K562 (cell line): ENCODE measurements at regions not wholly inside any gene's neighbourhood (a gene's known extent, or its start where the extent isn't known, plus 50 kb on each side); places are given as distances from the start of the nearest gene placed in this dataset.

ENCODE experiments used
- ATAC-seq: fragments of 200-7000 bp; cut with Tn5 transposase; 3 replicates; pipeline ENCODE4 v1.9.1; 2020; ENCODE audit warnings: moderate library complexity
- BruUV-seq: library from RNA; stranded (reverse); fragments of 400-500 nt; replicated peaks from 2 replicates; lab custom pipeline; 2021; lab: Mats Ljungman, UMichigan
- CTCF ChIA-PET: fragments of 300-600 bp; formaldehyde crosslinking; extraction: SDS; loops from one replicate; lab custom pipeline; 2021; ENCODE audit warnings: low intra/inter-chr PET ratio; lab: Yijun Ruan, JAX
- POLR2A ChIA-PET: fragments of 300-600, 350-650 bp; sonication (Branson Sonifier 250); formaldehyde crosslinking; extraction: SDS; loops from one replicate; lab custom pipeline; 2021; ENCODE audit warnings: antibody characterized with exemption, inconsistent platforms; lab: Yijun Ruan, JAX
- DNase-seq, 4 experiments: peaks; one replicate each; pipeline versions ENCODE4 v3.0.0 to v3.0.0-alpha.2; 2011 to 2018; ENCODE audit warnings: low spot score in 3 of 4, mixed read lengths in 3 of 4; ENCODE audit errors: extremely low read depth in 1 of 4
- FAIRE-seq: peaks from 2 replicates; lab custom pipeline; 2011; peaks lifted over from hg19 to GRCh38; lab: Jason Lieb, UNC
- H2AFZ ChIP-seq: 2 replicates; pipeline ENCODE4 v1.6.0; 2011; ENCODE audit warnings: low read depth, low read length, control low read depth, inconsistent platforms
- H3K27ac ChIP-seq: fragments of 200-600 bp; 3 replicates; pipeline ENCODE4 v1.8.0; 2011; ENCODE audit warnings: low read depth, mild to moderate bottlenecking, control low read depth, inconsistent platforms, low read length, moderate library complexity, mixed read lengths; ENCODE audit errors: extremely low read depth
- H3K27me3 ChIP-seq, 2 experiments: fragments of 300-600 bp in 1 of 2; 2 replicates in 1 of 2; 3 replicates in 1 of 2; pipeline versions ENCODE4 v1.6.0 to v1.8.0; 2011; ENCODE audit warnings: inconsistent platforms in 2 of 2, low read length in 2 of 2, mild to moderate bottlenecking in 1 of 2, mixed read lengths in 1 of 2, moderate library complexity in 1 of 2; ENCODE audit not compliant: control insufficient read depth in 2 of 2, insufficient read depth in 2 of 2
- H3K36me3 ChIP-seq: fragments of 300-600 bp; 3 replicates; pipeline ENCODE4 v1.8.0; 2011; ENCODE audit warnings: mild to moderate bottlenecking, low read length, inconsistent platforms; ENCODE audit not compliant: control insufficient read depth, insufficient read depth
- H3K4me1 ChIP-seq, 2 experiments: fragments of 200-600 bp in 1 of 2; replicated peaks in 1 of 2; 2 replicates in 1 of 2; 3 replicates in 1 of 2; pipeline versions ENCODE4 v1.5.1 to v1.8.0; 2011; ENCODE audit warnings: inconsistent platforms in 2 of 2, low read length in 2 of 2, mild to moderate bottlenecking in 1 of 2, mixed read lengths in 1 of 2, moderate library complexity in 1 of 2; ENCODE audit not compliant: control insufficient read depth in 2 of 2, insufficient read depth in 2 of 2
- H3K4me2 ChIP-seq: 2 replicates; pipeline ENCODE4 v1.6.1; 2011; ENCODE audit warnings: low read length, control low read depth, inconsistent platforms, mixed read lengths; ENCODE audit not compliant: insufficient read depth
- H3K4me3 ChIP-seq: fragments of 200-600 bp; sonication (generic), shearing (Covaris generic); 2 replicates; pipeline ENCODE4 v1.5.1; 2016; ENCODE audit warnings: control low read depth, inconsistent platforms
- H3K79me2 ChIP-seq: fragments of 200-600 bp; 3 replicates; pipeline ENCODE4 v1.8.0; 2011; ENCODE audit warnings: low read length, inconsistent platforms; ENCODE audit not compliant: control insufficient read depth, insufficient read depth
- H3K9ac ChIP-seq, 2 experiments: 2 replicates each; pipeline versions ENCODE4 v1.6.0 to v1.6.1; 2011; ENCODE audit warnings: low read depth in 2 of 2, low read length in 2 of 2, control low read depth in 1 of 2, inconsistent platforms in 1 of 2, mild to moderate bottlenecking in 1 of 2, mixed read lengths in 1 of 2; ENCODE audit not compliant: insufficient read depth in 1 of 2
- H3K9me1 ChIP-seq: one replicate; pipeline ENCODE4 v1.6.0; 2011; ENCODE audit warnings: inconsistent platforms, mild to moderate bottlenecking, low read length, moderate library complexity; ENCODE audit not compliant: control insufficient read depth, insufficient read depth
- H3K9me3 ChIP-seq: replicated peaks from 2 replicates; pipeline ENCODE4 v1.5.1; 2011; ENCODE audit warnings: low read depth, low read length, inconsistent platforms; ENCODE audit not compliant: control insufficient read depth, insufficient read depth
- H4K20me1 ChIP-seq: replicated peaks from 2 replicates; pipeline ENCODE4 v1.6.1; 2011; ENCODE audit warnings: low read length, inconsistent platforms, mixed read lengths; ENCODE audit not compliant: control insufficient read depth, insufficient read depth
- CSDE1 ChIP-seq, 2 experiments: fragments of 450-650 bp; IDR thresholded peaks; 2 replicates each; pipeline ENCODE4 v1.6.1; 2016; ENCODE audit warnings: mild to moderate bottlenecking in 1 of 2
- ELF2 ChIP-seq: fragments of 250-450 bp; sonication (Bioruptor Pico); IDR thresholded peaks from 2 replicates; pipeline ENCODE4 v1.5.0; 2021; ENCODE audit warnings: mild to moderate bottlenecking
- FOXJ3 ChIP-seq: sonication (generic); formaldehyde crosslinking; IDR thresholded peaks from 2 replicates; pipeline ENCODE4 v1.4.0; 2020; ENCODE audit warnings: mild to moderate bottlenecking, missing genetic modification reagents
- MYNN ChIP-seq, 2 experiments: sonication (generic); formaldehyde crosslinking in 1 of 2; IDR thresholded peaks; 2 replicates each; pipeline versions ENCODE4 v1.5.0 to v1.6.1; 2016 to 2020; ENCODE audit warnings: antibody characterized with exemption in 1 of 2, missing genetic modification reagents in 1 of 2
- SUPT5H ChIP-seq: fragments of 450-650 bp; IDR thresholded peaks from 2 replicates; pipeline ENCODE4 v1.6.1; 2016
- TRIM28 ChIP-seq: fragments of 450-650 bp; IDR thresholded peaks from 2 replicates; pipeline ENCODE4 v1.6.1; 2017
- XRCC4 ChIP-seq: IDR thresholded peaks from one replicate; pipeline ENCODE4 v1.6.1; 2011; ENCODE audit not compliant: insufficient read depth, insufficient read length; ENCODE audit errors: extremely low read depth
- ZNF133 ChIP-seq: fragments of 250-450 bp; sonication (Bioruptor Pico); IDR thresholded peaks from 2 replicates; pipeline ENCODE4 v1.4.0; 2020; ENCODE audit warnings: mild to moderate bottlenecking
- ZNF589 ChIP-seq: fragments of 200-800 bp; sonication (Bioruptor generic); IDR thresholded peaks from 2 replicates; pipeline ENCODE4 v1.6.1; 2016; ENCODE audit warnings: low read depth, missing genetic modification characterization, missing compliant biosample characterization
- ZNF717 ChIP-seq: fragments of 250-450 bp; sonication (Bioruptor Pico); IDR thresholded peaks from 2 replicates; pipeline ENCODE4 v1.5.0; 2021
- WGBS: fragments of 100-300 bp; shearing (Covaris generic); methylation state at CpG from one replicate; pipeline ENCODE4 v1.1.6; 2016; ENCODE audit warnings: low coverage, mixed read lengths; ENCODE audit not compliant: insufficient coverage; ENCODE audit errors: missing lambda C conversion rate; 5-methylcytosine and 5-hydroxymethylcytosine counted together
- in situ Hi-C: fragments of 300-500 bp; cut with MboI; formaldehyde crosslinking; loops from 4 replicates; pipeline ENCODE4 v1.15.0; 2018; ENCODE audit warnings: inconsistent platforms, mixed read lengths
- intact Hi-C: fragments of 100-400 bp; cut with micrococcal nuclease; formaldehyde crosslinking; loops from 2 replicates; pipeline ENCODE4 v1.14.2; 2022
- TF ChIP-seq, protein P1 (sequence below), 3 experiments: fragments of 200-800 bp in 1 of 3; fragments of 250-450 bp in 1 of 3; fragments of 450-650 bp in 1 of 3; sonication (Bioruptor Pico) in 1 of 3; sonication (Bioruptor generic) in 1 of 3; formaldehyde crosslinking in 1 of 3; IDR thresholded peaks; 2 replicates each; pipeline versions ENCODE4 v1.6.1 to v1.8.0; 2016 to 2022; ENCODE audit warnings: mild to moderate bottlenecking in 2 of 3, missing genetic modification characterization in 2 of 3, missing compliant biosample characterization in 1 of 3, moderate library complexity in 1 of 3
- TF ChIP-seq, protein P2 (sequence below): fragments of 250-450 bp; sonication (Bioruptor Pico); IDR thresholded peaks from 2 replicates; pipeline ENCODE4 v1.5.0; 2021; ENCODE audit warnings: mild to moderate bottlenecking, moderate library complexity
- TF ChIP-seq, protein P3 (sequence below): fragments of 450-650 bp; IDR thresholded peaks from 2 replicates; pipeline ENCODE4 v1.6.1; 2017; ENCODE audit warnings: antibody characterized with exemption, mild to moderate bottlenecking

DNA sequence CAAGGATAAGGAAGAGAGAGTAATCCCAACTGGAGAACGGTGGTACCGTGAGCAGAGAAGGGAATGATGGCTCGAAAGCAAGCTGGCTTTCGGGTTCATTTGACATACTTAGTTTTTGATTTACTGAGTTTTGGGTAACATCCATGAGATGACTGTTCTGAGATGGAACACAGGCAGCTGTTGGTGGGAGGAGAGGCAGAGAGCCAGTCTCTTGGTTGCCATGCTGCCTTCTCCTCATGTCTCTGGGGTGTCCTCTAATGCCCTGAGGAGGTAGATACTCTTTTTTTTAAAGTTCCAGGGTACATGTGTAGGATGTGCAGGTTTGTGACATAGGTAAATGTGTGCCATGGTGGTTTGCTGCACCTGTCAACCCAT lies 76.4 kb upstream of the NRP1 start:
- FAIRE-seq (no peak), ATAC-seq (no peak), DNase-seq (no peak)
- no peaks in the 10 kb centered on the region for H3K27me3 ChIP-seq
- no peaks in the 10 kb centered on the region for H3K9me1 ChIP-seq
- H3K27ac ChIP-seq, result no peak overlapping the region
- no peak overlapping the region for H3K4me3 ChIP-seq
- intact Hi-C loops, result no loop called here
- POLR2A ChIA-PET, result interaction anchor here (0.6 kb wide), 1 partner anchor 39 kb away, joined by 3 read pairs; no protein-coding TSS in a partner anchor
- no peaks in the 10 kb centered on the region for H4K20me1 ChIP-seq
- WGBS, result 0% methylated on average over 4 of the region's 4 CpGs
- H3K36me3 ChIP-seq, result no peaks in the 10 kb centered on the region
- CTCF ChIA-PET, result no interaction called here
- no peak overlapping the region for H2AFZ ChIP-seq
- H3K4me2 ChIP-seq, result no peak overlapping the region
- H3K9me3 ChIP-seq, result no peaks in the 10 kb centered on the region
- H3K9ac ChIP-seq, result no peak overlapping the region
- BruUV-seq, result no TSS peak
- H3K79me2 ChIP-seq, result no peaks in the 10 kb centered on the region
- H3K4me1 ChIP-seq, result no peaks in the 10 kb centered on the region
- in situ Hi-C loops, result no loop called here
- TF ChIP-seq ZNF717 (CRISPR knock-in tag) (no peak), ELF2 (CRISPR knock-in tag) (no peak), FOXJ3 (CRISPR knock-in tag) (no peak), CSDE1 (IDR thresholded peaks at IDR 0.05) (no peak), ZNF133 (no peak), ZNF589 (CRISPR knock-in tag) (no peak), TRIM28 (no peak), SUPT5H (no peak), XRCC4 (no peak), MYNN (IDR thresholded peaks at IDR 0.05) (no peak), MYNN (CRISPR knock-in tag; IDR thresholded peaks at IDR 0.05) (no peak)
- TF ChIP-seq, protein P1, sequence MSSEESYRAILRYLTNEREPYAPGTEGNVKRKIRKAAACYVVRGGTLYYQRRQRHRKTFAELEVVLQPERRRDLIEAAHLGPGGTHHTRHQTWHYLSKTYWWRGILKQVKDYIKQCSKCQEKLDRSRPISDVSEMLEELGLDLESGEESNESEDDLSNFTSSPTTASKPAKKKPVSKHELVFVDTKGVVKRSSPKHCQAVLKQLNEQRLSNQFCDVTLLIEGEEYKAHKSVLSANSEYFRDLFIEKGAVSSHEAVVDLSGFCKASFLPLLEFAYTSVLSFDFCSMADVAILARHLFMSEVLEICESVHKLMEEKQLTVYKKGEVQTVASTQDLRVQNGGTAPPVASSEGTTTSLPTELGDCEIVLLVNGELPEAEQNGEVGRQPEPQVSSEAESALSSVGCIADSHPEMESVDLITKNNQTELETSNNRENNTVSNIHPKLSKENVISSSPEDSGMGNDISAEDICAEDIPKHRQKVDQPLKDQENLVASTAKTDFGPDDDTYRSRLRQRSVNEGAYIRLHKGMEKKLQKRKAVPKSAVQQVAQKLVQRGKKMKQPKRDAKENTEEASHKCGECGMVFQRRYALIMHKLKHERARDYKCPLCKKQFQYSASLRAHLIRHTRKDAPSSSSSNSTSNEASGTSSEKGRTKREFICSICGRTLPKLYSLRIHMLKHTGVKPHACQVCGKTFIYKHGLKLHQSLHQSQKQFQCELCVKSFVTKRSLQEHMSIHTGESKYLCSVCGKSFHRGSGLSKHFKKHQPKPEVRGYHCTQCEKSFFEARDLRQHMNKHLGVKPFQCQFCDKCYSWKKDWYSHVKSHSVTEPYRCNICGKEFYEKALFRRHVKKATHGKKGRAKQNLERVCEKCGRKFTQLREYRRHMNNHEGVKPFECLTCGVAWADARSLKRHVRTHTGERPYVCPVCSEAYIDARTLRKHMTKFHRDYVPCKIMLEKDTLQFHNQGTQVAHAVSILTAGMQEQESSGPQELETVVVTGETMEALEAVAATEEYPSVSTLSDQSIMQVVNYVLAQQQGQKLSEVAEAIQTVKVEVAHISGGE (CRISPR knock-in tag; IDR thresholded peaks at IDR 0.05), result no peak
- TF ChIP-seq, protein P2, sequence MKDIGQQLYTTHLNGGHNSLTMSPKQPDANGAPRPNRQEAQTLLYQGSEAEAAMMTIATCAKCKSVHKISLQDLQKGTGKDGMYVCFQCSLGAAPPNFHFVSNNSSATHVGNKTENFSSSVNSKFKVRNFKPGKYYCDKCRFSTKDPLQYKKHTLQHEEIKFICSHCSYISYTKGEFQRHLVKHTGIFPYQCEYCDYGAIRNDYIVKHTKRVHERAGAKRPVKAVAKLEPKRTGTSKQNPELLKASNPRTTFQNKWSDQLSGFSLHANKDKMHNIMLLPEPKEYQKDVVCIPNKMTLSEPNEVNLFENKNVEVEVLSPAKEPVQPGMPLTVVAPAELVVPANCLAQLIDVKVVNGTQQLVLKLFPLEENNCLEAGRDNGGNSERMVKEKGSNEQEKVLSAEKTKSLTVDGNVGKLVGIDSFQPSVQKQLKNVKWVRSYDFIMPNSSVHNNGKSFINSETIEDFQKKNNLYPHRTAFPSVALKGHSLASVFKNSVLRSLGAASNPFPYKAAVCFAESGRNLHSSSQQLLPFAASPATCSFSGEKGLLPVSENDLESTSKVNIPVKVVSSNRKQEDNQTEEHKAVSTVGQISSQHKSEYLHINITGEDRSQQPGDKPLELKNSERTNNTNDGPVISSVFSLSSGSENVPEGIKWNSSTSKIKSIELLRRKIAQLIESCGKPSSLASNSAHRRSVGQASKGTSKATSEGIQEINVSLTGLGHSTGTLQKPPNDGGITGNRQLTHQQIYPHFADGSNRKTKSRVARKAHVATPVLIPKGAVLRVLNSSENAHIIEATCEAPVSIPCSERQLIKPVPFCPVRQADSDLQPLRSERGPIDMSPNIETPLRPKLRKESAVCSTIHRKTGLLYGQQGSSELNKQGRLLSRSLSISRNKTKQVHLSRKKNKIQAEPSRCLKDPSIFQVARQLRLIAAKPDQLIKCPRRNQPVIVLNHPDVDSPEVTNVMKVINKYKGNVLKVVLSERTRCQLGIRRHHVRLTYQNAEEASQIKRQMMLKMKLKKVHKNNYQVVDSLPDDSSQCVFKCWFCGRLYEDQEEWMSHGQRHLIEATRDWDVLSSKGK (CRISPR knock-in tag), result no peak
- TF ChIP-seq, protein P3, sequence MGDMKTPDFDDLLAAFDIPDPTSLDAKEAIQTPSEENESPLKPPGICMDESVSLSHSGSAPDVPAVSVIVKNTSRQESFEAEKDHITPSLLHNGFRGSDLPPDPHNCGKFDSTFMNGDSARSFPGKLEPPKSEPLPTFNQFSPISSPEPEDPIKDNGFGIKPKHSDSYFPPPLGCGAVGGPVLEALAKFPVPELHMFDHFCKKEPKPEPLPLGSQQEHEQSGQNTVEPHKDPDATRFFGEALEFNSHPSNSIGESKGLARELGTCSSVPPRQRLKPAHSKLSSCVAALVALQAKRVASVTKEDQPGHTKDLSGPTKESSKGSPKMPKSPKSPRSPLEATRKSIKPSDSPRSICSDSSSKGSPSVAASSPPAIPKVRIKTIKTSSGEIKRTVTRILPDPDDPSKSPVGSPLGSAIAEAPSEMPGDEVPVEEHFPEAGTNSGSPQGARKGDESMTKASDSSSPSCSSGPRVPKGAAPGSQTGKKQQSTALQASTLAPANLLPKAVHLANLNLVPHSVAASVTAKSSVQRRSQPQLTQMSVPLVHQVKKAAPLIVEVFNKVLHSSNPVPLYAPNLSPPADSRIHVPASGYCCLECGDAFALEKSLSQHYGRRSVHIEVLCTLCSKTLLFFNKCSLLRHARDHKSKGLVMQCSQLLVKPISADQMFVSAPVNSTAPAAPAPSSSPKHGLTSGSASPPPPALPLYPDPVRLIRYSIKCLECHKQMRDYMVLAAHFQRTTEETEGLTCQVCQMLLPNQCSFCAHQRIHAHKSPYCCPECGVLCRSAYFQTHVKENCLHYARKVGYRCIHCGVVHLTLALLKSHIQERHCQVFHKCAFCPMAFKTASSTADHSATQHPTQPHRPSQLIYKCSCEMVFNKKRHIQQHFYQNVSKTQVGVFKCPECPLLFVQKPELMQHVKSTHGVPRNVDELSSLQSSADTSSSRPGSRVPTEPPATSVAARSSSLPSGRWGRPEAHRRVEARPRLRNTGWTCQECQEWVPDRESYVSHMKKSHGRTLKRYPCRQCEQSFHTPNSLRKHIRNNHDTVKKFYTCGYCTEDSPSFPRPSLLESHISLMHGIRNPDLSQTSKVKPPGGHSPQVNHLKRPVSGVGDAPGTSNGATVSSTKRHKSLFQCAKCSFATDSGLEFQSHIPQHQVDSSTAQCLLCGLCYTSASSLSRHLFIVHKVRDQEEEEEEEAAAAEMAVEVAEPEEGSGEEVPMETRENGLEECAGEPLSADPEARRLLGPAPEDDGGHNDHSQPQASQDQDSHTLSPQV, result no peak
